ENCODE measurements at regions not wholly inside any gene's neighbourhood (a gene's known extent, or its start where the extent isn't known, plus 50 kb on each side); places are given as distances from the start of the nearest gene placed in this dataset.
"Not testable (repeated sequence)": the region's sequence is repeated elsewhere in the genome, so short reads cannot be mapped to it uniquely, and the experiment has no call there.

- Histone ChIP-seq H3K27me3 (ENCODE audit: control insufficient read depth in 2 of 2, insufficient read depth in 2 of 2, low read length in 2 of 2) (no peaks in the 10 kb centered on the region), H3K27ac (ENCODE audit: low read depth in 2 of 2, low read length in 2 of 2) (no peak overlapping the region), H3K4me3 (ENCODE audit: low read length in 2 of 2) (no peak overlapping the region), H3K36me3 (ENCODE audit: control insufficient read depth in 2 of 2, insufficient read depth in 2 of 2, low read length in 2 of 2) (no peaks in the 10 kb centered on the region), H3K4me1 (ENCODE audit: control insufficient read depth in 2 of 2, insufficient read depth in 2 of 2, low read length in 2 of 2) (no peaks in the 10 kb centered on the region), H3K9ac (ENCODE audit: low read depth in 1 of 2, low read length in 2 of 2) (no peak overlapping the region), H3K9me3 (ENCODE audit: control insufficient read depth in 2 of 2, low read length in 2 of 2) (no peaks in the 10 kb centered on the region)
These were observed 384.9 kb downstream of the NFIB start for GRCh38 chr9:13929013-13929412.

- Histone ChIP-seq H3K27me3 (ENCODE audit: control insufficient read depth in 2 of 2, insufficient read depth in 2 of 2, low read length in 2 of 2) (no peaks in the 10 kb centered on the region), H3K36me3 (ENCODE audit: control insufficient read depth in 2 of 2, insufficient read depth in 2 of 2, low read length in 2 of 2) (no peaks in the 10 kb centered on the region), H3K9me3 (ENCODE audit: control insufficient read depth in 2 of 2, low read length in 2 of 2) (no peaks in the 10 kb centered on the region), H3K9ac (ENCODE audit: low read depth in 1 of 2, low read length in 2 of 2) (no peak overlapping the region), H3K4me1 (ENCODE audit: control insufficient read depth in 2 of 2, insufficient read depth in 2 of 2, low read length in 2 of 2) (no peaks in the 10 kb centered on the region), H3K27ac (ENCODE audit: low read depth in 2 of 2, low read length in 2 of 2) (no peak overlapping the region), H3K4me3 (ENCODE audit: low read length in 2 of 2) (no peak overlapping the region)
These were observed 390.6 kb downstream of the NFIB start for GRCh38 chr9:13923381-13923780.

GRCh38 chr9:13920557-13920956 lies 393.4 kb downstream of the NFIB start:
- Histone ChIP-seq H3K27ac (ENCODE audit: low read depth in 2 of 2, low read length in 2 of 2) (no peak overlapping the region), H3K4me1 (ENCODE audit: control insufficient read depth in 2 of 2, insufficient read depth in 2 of 2, low read length in 2 of 2) (no peaks in the 10 kb centered on the region), H3K27me3 (ENCODE audit: control insufficient read depth in 2 of 2, insufficient read depth in 2 of 2, low read length in 2 of 2) (no peaks in the 10 kb centered on the region), H3K36me3 (ENCODE audit: control insufficient read depth in 2 of 2, insufficient read depth in 2 of 2, low read length in 2 of 2) (no peaks in the 10 kb centered on the region), H3K9ac (ENCODE audit: low read depth in 1 of 2, low read length in 2 of 2) (no peak overlapping the region), H3K9me3 (ENCODE audit: control insufficient read depth in 2 of 2, low read length in 2 of 2) (no peaks in the 10 kb centered on the region), H3K4me3 (ENCODE audit: low read length in 2 of 2) (no peak overlapping the region)

GRCh38 chr9:13919401-13919800 lies 394.5 kb downstream of the NFIB start:
- no peaks in the 10 kb centered on the region for H3K36me3 ChIP-seq (ENCODE audit: control insufficient read depth in 2 of 2, insufficient read depth in 2 of 2, low read length in 2 of 2)
- no peak overlapping the region for H3K27ac ChIP-seq (ENCODE audit: low read depth in 2 of 2, low read length in 2 of 2)
- no peaks in the 10 kb centered on the region for H3K4me1 ChIP-seq (ENCODE audit: control insufficient read depth in 2 of 2, insufficient read depth in 2 of 2, low read length in 2 of 2)
- H3K27me3 ChIP-seq (ENCODE audit: control insufficient read depth in 2 of 2, insufficient read depth in 2 of 2, low read length in 2 of 2), result no peaks in the 10 kb centered on the region
- H3K9me3 ChIP-seq (ENCODE audit: control insufficient read depth in 2 of 2, low read length in 2 of 2), result no peaks in the 10 kb centered on the region
- no peak overlapping the region for H3K4me3 ChIP-seq (ENCODE audit: low read length in 2 of 2)
- no peak overlapping the region for H3K9ac ChIP-seq (ENCODE audit: low read depth in 1 of 2, low read length in 2 of 2)

- Histone ChIP-seq H3K9me3 (ENCODE audit: control insufficient read depth in 2 of 2, low read length in 2 of 2) (no peaks in the 10 kb centered on the region), H3K4me1 (ENCODE audit: control insufficient read depth in 2 of 2, insufficient read depth in 2 of 2, low read length in 2 of 2) (no peaks in the 10 kb centered on the region), H3K27ac (ENCODE audit: low read depth in 2 of 2, low read length in 2 of 2) (no peak overlapping the region), H3K9ac (ENCODE audit: low read depth in 1 of 2, low read length in 2 of 2) (no peak overlapping the region), H3K27me3 (ENCODE audit: control insufficient read depth in 2 of 2, insufficient read depth in 2 of 2, low read length in 2 of 2) (no peaks in the 10 kb centered on the region), H3K4me3 (ENCODE audit: low read length in 2 of 2) (no peak overlapping the region), H3K36me3 (ENCODE audit: control insufficient read depth in 2 of 2, insufficient read depth in 2 of 2, low read length in 2 of 2) (no peaks in the 10 kb centered on the region)
These were observed 396.4 kb downstream of the NFIB start for GRCh38 chr9:13917534-13917933.

GRCh38 chr9:13915591-13916301 lies 398.2 kb downstream of the NFIB start:
- no peaks in the 10 kb centered on the region for H3K9me3 ChIP-seq (ENCODE audit: control insufficient read depth in 2 of 2, low read length in 2 of 2)
- H3K9ac ChIP-seq (ENCODE audit: low read depth in 1 of 2, low read length in 2 of 2), result no peak overlapping the region
- H3K4me1 ChIP-seq (ENCODE audit: control insufficient read depth in 2 of 2, insufficient read depth in 2 of 2, low read length in 2 of 2), result no peaks in the 10 kb centered on the region
- no peaks in the 10 kb centered on the region for H3K27me3 ChIP-seq (ENCODE audit: control insufficient read depth in 2 of 2, insufficient read depth in 2 of 2, low read length in 2 of 2)
- H3K27ac ChIP-seq (ENCODE audit: low read depth in 2 of 2, low read length in 2 of 2), result no peak overlapping the region
- H3K36me3 ChIP-seq (ENCODE audit: control insufficient read depth in 2 of 2, insufficient read depth in 2 of 2, low read length in 2 of 2), result no peaks in the 10 kb centered on the region
- H3K4me3 ChIP-seq (ENCODE audit: low read length in 2 of 2), result no peak overlapping the region

GRCh38 chr9:13915131-13915530 lies 398.8 kb downstream of the NFIB start:
- Histone ChIP-seq H3K4me3 (ENCODE audit: low read length in 2 of 2) (no peak overlapping the region), H3K27me3 (ENCODE audit: control insufficient read depth in 2 of 2, insufficient read depth in 2 of 2, low read length in 2 of 2) (no peaks in the 10 kb centered on the region), H3K4me1 (ENCODE audit: control insufficient read depth in 2 of 2, insufficient read depth in 2 of 2, low read length in 2 of 2) (no peaks in the 10 kb centered on the region), H3K9ac (ENCODE audit: low read depth in 1 of 2, low read length in 2 of 2) (no peak overlapping the region), H3K9me3 (ENCODE audit: control insufficient read depth in 2 of 2, low read length in 2 of 2) (no peaks in the 10 kb centered on the region), H3K36me3 (ENCODE audit: control insufficient read depth in 2 of 2, insufficient read depth in 2 of 2, low read length in 2 of 2) (no peaks in the 10 kb centered on the region), H3K27ac (ENCODE audit: low read depth in 2 of 2, low read length in 2 of 2) (no peak overlapping the region)

GRCh38 chr9:13911473-13911872 lies 402.5 kb downstream of the NFIB start:
- H3K27ac ChIP-seq (ENCODE audit: low read depth in 2 of 2, low read length in 2 of 2), result no peak overlapping the region
- H3K9ac ChIP-seq (ENCODE audit: low read depth in 1 of 2, low read length in 2 of 2), result no peak overlapping the region
- H3K36me3 ChIP-seq (ENCODE audit: control insufficient read depth in 2 of 2, insufficient read depth in 2 of 2, low read length in 2 of 2), result no peaks in the 10 kb centered on the region

GRCh38 chr9:13907842-13908241 lies 406.1 kb downstream of the NFIB start:
- not testable (repeated sequence) for H3K4me1 ChIP-seq (ENCODE audit: control insufficient read depth in 2 of 2, insufficient read depth in 2 of 2, low read length in 2 of 2); H3K9ac ChIP-seq (ENCODE audit: low read depth in 1 of 2, low read length in 2 of 2); H3K36me3 ChIP-seq (ENCODE audit: control insufficient read depth in 2 of 2, insufficient read depth in 2 of 2, low read length in 2 of 2); H3K27me3 ChIP-seq (ENCODE audit: control insufficient read depth in 2 of 2, insufficient read depth in 2 of 2, low read length in 2 of 2); H3K27ac ChIP-seq (ENCODE audit: low read depth in 2 of 2, low read length in 2 of 2); H3K9me3 ChIP-seq (ENCODE audit: control insufficient read depth in 2 of 2, low read length in 2 of 2); H3K4me3 ChIP-seq (ENCODE audit: low read length in 2 of 2)

More at GRCh38 chr9:13911473-13911872, 402.5 kb downstream of the NFIB start:
- H3K4me1 ChIP-seq (ENCODE audit: control insufficient read depth in 2 of 2, insufficient read depth in 2 of 2, low read length in 2 of 2), result no peaks in the 10 kb centered on the region
- H3K9me3 ChIP-seq (ENCODE audit: control insufficient read depth in 2 of 2, low read length in 2 of 2), result no peaks in the 10 kb centered on the region
- H3K4me3 ChIP-seq (ENCODE audit: low read length in 2 of 2), result no peak overlapping the region
- H3K27me3 ChIP-seq (ENCODE audit: control insufficient read depth in 2 of 2, insufficient read depth in 2 of 2, low read length in 2 of 2), result no peaks in the 10 kb centered on the region

GRCh38 chr9:13904746-13905145 lies 409.2 kb downstream of the NFIB start:
- Histone ChIP-seq H3K36me3 (ENCODE audit: control insufficient read depth in 2 of 2, insufficient read depth in 2 of 2, low read length in 2 of 2) (no peaks in the 10 kb centered on the region), H3K9me3 (ENCODE audit: control insufficient read depth in 2 of 2, low read length in 2 of 2) (no peaks in the 10 kb centered on the region), H3K4me1 (ENCODE audit: control insufficient read depth in 2 of 2, insufficient read depth in 2 of 2, low read length in 2 of 2) (no peaks in the 10 kb centered on the region), H3K9ac (ENCODE audit: low read depth in 1 of 2, low read length in 2 of 2) (no peak overlapping the region), H3K4me3 (ENCODE audit: low read length in 2 of 2) (no peak overlapping the region), H3K27ac (ENCODE audit: low read depth in 2 of 2, low read length in 2 of 2) (no peak overlapping the region), H3K27me3 (ENCODE audit: control insufficient read depth in 2 of 2, insufficient read depth in 2 of 2, low read length in 2 of 2) (no peaks in the 10 kb centered on the region)

GRCh38 chr9:13904311-13904710 lies 409.6 kb downstream of the NFIB start:
- Histone ChIP-seq H3K27ac (ENCODE audit: low read depth in 2 of 2, low read length in 2 of 2) (no peak overlapping the region), H3K9ac (ENCODE audit: low read depth in 1 of 2, low read length in 2 of 2) (no peak overlapping the region), H3K9me3 (ENCODE audit: control insufficient read depth in 2 of 2, low read length in 2 of 2) (no peaks in the 10 kb centered on the region), H3K27me3 (ENCODE audit: control insufficient read depth in 2 of 2, insufficient read depth in 2 of 2, low read length in 2 of 2) (no peaks in the 10 kb centered on the region), H3K4me3 (ENCODE audit: low read length in 2 of 2) (no peak overlapping the region), H3K36me3 (ENCODE audit: control insufficient read depth in 2 of 2, insufficient read depth in 2 of 2, low read length in 2 of 2) (no peaks in the 10 kb centered on the region), H3K4me1 (ENCODE audit: control insufficient read depth in 2 of 2, insufficient read depth in 2 of 2, low read length in 2 of 2) (no peaks in the 10 kb centered on the region)

Measured in mucosa of rectum (tissue), 2 donors.